GM13977 (cell line): ENCODE measurements at regions not wholly inside any gene's neighbourhood (a gene's known extent, or its start where the extent isn't known, plus 50 kb on each side); places are given as distances from the start of the nearest gene placed in this dataset.

Source experiments
- DNase-seq: peaks from one replicate; pipeline ENCODE4 v3.0.0; 2012; ENCODE audit warnings: low spot score
- CTCF ChIP-seq: IDR thresholded peaks from 2 replicates; pipeline ENCODE4 v1.5.1; 2012; ENCODE audit warnings: mild to moderate bottlenecking, control low read depth; ENCODE audit not compliant: insufficient read depth; ENCODE audit errors: extremely low read depth, missing control alignments
- in situ Hi-C: fragments of 300-500 bp; cut with MboI; formaldehyde crosslinking; loops from one replicate; pipeline ENCODE4 v1.12.0; 2022; ENCODE audit warnings: low sequenced_read_pairs, low pct_unique_long_range_greater_than_20kb, mixed read lengths, inconsistent platforms; ENCODE audit not compliant: unreplicated experiment

- TF ChIP-seq CTCF: no peak
- DNase-seq: no peak
- in situ Hi-C loops: no loop called here
Measured at GRCh38 chr4:107194005-107194404, 157.9 kb upstream of the DKK2 start.

GRCh38 chr4:107192601-107193000 is 156.5 kb upstream of the DKK2 start:
- TF ChIP-seq CTCF: no peak

GRCh38 chr4:107187091-107187490 is 151.0 kb upstream of the DKK2 start:
- DNase-seq: no peak
- no peak for TF ChIP-seq CTCF
- in situ Hi-C loops: no loop called here

More at GRCh38 chr4:107192601-107193000, 156.5 kb upstream of the DKK2 start:
- in situ Hi-C loops: no loop called here
- no peak for DNase-seq

- in situ Hi-C loops: no loop called here
- peak; percentile 15 for DNase-seq
- peak; percentile 77 for TF ChIP-seq CTCF
Measured at GRCh38 chr4:107183155-107183774, 147.2 kb upstream of the DKK2 start.

- no peak for TF ChIP-seq CTCF
- in situ Hi-C loops: no loop called here
- no peak for DNase-seq
Measured at GRCh38 chr4:107182347-107182746, 146.2 kb upstream of the DKK2 start.

- in situ Hi-C loops: no loop called here
- no peak for TF ChIP-seq CTCF
- no peak for DNase-seq
Measured at GRCh38 chr4:107166873-107167450, 130.8 kb upstream of the DKK2 start.

GRCh38 chr4:107166181-107166580 is 130.1 kb upstream of the DKK2 start:
- no peak for TF ChIP-seq CTCF
- no peak for DNase-seq
- in situ Hi-C loops: no loop called here
